ENCODE measurements at regions not wholly inside any gene's neighbourhood (a gene's known extent, or its start where the extent isn't known, plus 50 kb on each side); places are given as distances from the start of the nearest gene placed in this dataset.
"Not testable (repeated sequence)": the region's sequence is repeated elsewhere in the genome, so short reads cannot be mapped to it uniquely, and the experiment has no call there.

DNA sequence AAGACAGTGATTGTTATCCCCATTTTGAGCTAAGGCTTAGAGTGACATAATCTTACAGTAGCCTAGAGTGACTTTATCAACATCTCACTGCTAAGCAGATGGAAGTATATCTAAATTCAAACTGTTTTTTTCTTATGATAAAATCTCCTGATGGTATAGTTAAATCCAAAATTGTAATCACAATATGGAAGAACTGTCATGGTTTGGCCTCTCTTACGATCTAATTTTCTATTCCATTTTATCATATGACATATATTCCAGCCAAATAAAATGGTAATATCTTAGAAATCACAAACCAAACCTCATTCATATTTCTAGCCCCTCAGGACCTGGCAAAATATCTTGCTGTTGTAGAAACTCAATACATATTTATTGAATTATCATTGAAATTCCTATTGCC is 864.7 kb downstream of the SLC6A15 start:
- DNase-seq (ENCODE audit: low spot score) = no peak
- in situ Hi-C loops (cut with HindIII; ENCODE audit: low sequenced_read_pairs) = no loop called here

DNA sequence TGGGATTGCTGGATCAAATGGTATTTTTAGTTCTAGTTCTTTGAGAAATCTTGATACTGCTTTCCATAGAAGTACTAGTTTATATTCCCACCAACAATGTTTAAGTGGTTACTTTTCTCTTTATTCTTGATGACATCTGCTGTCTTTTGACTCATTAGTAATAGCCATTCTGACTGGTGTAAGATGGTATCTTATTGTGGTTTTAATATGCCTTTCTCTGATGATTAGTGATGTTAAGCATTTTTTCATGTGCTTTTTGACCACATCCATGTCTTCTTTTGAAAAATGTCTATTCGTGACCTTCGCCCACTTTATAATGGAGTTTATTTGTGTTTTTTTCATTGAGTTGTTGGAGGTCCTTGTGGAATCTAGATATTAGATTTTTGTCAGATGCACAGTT is 865.7 kb downstream of the SLC6A15 start:
- DNase-seq (ENCODE audit: low spot score) = no peak
- in situ Hi-C loops (cut with HindIII; ENCODE audit: low sequenced_read_pairs) = no loop called here

DNA sequence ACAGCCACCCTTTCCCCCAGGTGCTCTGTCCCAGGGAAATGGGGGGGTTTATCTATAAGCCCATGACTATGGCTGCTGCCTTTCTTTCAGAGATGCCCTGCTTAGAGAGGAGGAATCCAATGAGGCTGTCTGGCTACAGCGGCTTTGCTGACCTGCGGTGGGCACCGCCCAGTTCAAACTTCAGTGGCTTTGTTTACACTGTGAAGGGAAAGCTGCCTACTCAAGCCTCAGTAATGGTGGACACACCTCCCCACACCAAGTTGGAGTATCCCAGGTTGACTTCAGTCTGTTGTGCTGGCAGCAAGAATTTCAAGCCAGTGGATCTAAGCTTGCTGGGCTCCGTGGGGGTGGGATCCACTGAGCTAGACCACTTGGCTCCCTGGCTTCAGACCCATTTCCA is 869.2 kb downstream of the SLC6A15 start:
- no peak for DNase-seq (ENCODE audit: low spot score)
- in situ Hi-C loops (cut with HindIII; ENCODE audit: low sequenced_read_pairs) = no loop called here

DNA sequence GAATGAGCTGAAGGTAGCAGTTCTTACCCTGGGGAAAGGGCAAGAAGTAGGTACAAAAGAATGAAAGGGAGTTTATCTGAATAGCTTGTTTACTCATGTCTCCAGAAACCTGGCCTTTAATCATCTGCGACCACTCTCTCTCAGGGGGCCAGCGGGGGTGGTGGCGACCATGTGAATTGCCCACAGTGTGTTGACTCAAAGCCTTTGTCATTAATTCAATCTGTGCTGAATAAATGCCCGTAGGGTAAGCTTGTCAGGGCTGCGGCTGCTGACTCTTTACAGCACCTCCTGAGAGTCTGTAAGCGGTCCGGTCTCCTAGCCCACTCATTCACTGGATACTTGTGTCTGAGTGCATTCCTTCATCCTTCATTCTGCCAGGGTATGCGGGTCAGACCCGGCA is 874.4 kb downstream of the SLC6A15 start:
- DNase-seq (ENCODE audit: low spot score) = no peak
- in situ Hi-C loops (cut with HindIII; ENCODE audit: low sequenced_read_pairs) = no loop called here

DNA sequence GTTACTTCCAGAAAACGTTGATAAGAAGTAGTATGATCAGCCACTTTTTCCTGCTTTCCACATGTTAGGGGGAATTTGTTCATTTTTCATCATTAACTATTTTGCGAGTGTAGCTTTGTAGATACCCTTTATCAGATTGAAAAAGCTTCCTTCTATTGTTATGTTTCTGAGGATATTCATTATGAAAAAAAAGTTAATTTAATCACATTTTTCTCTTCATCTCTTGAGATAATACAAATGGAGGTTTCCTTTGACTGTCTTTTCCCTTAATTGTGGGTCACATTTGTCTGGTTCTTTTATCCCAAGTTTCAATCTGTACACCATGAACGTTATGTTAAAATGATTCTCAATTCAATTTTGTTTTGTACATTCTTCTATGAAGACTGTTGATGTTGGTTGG is 875.7 kb downstream of the SLC6A15 start:
- DNase-seq (ENCODE audit: low spot score) = no peak
- in situ Hi-C loops (cut with HindIII; ENCODE audit: low sequenced_read_pairs) = no loop called here

DNA sequence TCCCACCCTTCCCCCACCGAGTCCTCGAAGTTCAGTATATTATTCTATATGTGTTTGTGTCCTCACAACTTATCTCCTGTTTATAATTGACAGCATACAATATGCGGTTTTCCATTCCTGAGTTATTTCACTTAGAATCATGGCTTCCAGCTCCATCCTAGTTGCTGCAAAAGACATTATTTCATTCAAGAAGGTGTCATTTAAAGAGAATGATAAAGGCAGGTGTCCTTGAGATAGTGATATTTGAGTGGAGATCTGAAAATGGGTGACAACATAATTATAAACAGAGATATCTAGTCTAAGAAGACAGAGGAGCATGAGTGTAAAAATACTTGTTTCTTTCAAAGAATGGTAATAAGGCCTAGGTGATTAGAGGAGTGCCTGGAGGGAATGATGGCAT is 876.8 kb downstream of the SLC6A15 start:
- no peak for DNase-seq (ENCODE audit: low spot score)
- in situ Hi-C loops (cut with HindIII; ENCODE audit: low sequenced_read_pairs) = no loop called here

DNA sequence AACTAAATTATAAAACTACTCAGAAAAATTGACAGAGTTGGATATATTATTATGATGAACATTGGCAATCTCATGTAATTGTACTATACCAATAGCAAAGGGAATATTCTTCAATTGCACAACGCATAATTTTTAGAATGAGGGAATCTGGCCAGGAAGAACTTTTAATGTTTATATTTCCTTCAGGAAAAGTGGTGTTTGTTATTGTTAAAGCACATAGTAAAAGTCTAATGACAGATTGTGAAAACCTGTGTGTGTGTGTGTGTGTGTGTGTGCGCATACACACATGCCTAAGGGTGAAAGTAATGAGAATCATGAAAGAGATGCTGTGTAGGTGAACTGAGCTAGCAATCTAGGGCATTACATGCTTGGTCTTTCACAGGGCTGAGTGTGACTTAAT is 877.7 kb downstream of the SLC6A15 start:
- in situ Hi-C loops (cut with HindIII; ENCODE audit: low sequenced_read_pairs) = no loop called here
- no peak for DNase-seq (ENCODE audit: low spot score)

DNA sequence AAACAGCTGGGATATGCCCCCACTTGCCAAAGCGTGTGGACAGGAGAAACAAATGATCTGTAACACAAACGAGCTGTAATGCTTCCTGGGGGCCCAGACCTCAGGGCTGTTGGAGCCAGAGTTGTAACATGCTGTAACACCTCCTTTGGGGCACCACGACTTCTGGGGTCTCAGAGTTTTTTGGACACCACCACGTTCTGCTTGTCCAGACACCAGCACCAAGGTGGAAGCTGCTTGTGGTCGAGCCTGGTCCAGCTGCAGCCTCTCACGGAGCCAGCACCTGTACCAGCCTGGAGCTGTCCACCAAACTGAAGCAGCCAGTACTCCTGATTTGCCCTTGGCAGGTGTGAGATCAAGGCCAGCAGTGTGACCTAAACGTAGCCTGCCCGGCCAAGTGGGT is 879.4 kb downstream of the SLC6A15 start:
- no peak for DNase-seq (ENCODE audit: low spot score)
- in situ Hi-C loops (cut with HindIII; ENCODE audit: low sequenced_read_pairs) = no loop called here

DNA sequence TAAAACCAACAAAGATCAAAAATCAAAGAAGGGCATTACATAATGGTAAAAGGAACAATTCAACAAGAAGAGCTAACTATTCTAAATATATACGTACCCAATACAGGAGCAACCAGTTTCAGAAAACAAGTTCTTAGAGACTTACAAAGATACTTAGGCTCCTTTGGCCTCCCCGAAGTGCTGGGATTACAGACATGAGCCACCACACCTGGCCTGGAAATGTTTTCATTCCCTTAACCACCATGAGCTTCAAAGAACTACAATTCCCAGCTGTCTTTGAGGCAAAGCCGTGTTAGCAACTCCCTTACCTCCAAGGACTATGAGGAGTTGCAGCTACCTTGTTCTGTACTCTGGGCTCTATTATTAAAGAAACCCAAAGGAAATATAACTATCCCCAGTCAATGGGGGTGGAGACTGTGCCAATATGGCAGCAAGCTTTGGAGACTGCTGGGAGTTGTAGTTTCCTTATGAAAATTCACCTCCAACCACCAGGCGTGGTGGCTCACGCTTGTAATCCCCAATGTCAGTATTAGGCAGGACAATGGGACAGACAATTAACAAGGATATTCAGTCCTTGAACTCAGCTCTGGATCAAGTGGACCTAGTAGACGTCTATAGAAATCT is 893.9 kb downstream of the SLC6A15 start:
- in situ Hi-C loops (cut with HindIII; ENCODE audit: low sequenced_read_pairs); DNase-seq (ENCODE audit: low spot score): not testable (repeated sequence)

DNA sequence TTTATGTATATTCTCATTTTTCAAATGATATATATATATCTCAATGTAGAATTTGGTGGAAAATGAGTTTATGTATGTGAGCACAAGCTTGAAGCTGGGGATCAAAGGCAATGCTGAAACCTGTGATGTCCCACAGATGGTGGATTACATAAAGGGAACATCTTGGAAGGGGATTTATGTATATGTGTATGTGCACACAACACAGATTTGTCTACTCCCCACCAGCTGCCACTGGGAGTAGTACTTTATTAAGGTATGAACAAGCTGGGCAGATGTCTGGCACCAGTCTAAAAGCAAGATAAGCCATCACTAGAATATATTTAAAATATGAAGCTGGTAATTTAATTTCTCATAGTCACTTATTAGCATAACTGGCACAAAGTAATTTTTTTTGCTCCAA is 895.6 kb downstream of the SLC6A15 start:
- in situ Hi-C loops (cut with HindIII; ENCODE audit: low sequenced_read_pairs) = no loop called here
- DNase-seq (ENCODE audit: low spot score) = no peak

DNA sequence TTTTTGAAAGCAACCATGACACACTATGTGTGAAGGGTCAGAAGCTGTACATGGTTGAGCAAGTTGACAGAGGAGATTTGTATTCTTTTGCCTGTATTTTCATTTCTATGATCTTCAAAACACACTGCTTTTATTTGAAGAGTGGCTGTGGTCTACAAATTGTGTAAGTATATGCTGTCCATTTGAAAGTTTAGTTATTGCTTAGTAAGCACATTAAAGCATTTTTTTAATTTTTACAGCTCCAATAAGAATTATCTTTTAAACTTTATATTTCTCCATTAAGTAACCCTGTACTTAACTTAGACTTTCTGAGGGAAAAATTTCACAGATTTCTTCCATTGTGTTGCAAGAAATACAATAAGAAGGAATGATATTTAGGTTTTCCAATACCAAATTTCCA is 915.2 kb downstream of the SLC6A15 start:
- no peak for DNase-seq (ENCODE audit: low spot score)

DNA sequence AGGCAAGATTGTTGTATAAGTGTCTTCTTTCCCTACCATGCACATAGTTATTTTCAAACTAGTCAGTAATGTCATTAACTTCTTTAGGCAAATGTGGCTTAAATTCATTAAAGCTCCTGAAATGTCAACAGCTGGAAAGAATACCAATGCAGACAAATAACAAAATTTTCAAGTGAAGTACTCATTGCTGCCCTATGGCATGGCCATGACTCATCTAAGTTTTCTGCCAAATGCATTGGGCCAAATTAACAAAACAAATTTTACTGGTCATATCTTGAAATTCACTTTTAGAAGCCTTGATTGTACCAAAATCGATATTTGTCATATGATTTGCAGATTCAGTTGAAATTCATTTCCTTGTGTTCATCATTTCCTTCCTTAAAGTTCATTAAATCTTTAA is 915.9 kb downstream of the SLC6A15 start:
- in situ Hi-C loops (cut with HindIII; ENCODE audit: low sequenced_read_pairs) = no loop called here
- DNase-seq (ENCODE audit: low spot score) = no peak

More for the DNA sequence above, 915.2 kb downstream of the SLC6A15 start:
- in situ Hi-C loops (cut with HindIII; ENCODE audit: low sequenced_read_pairs) = no loop called here

DNA sequence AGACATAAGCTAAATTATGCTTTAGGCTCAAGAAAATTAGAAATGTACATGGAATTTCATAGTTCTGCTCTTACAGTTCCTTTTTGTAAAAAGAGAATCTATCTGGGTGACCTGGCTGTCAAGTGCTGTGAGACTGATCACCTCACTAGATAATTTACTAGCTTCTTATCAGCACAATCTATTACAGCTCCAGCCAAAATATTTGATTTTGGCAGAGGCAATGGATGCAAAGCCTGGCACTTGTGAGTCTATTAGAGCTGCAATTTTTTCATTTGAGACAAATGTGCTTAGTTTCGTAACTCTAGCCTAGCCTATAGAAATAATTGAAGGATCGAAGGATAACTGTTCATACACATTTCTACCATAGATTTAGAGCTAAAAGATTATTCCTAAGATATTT is 927.5 kb downstream of the SLC6A15 start:
- in situ Hi-C loops (cut with HindIII; ENCODE audit: low sequenced_read_pairs) = no loop called here
- no peak for DNase-seq (ENCODE audit: low spot score)

DNA sequence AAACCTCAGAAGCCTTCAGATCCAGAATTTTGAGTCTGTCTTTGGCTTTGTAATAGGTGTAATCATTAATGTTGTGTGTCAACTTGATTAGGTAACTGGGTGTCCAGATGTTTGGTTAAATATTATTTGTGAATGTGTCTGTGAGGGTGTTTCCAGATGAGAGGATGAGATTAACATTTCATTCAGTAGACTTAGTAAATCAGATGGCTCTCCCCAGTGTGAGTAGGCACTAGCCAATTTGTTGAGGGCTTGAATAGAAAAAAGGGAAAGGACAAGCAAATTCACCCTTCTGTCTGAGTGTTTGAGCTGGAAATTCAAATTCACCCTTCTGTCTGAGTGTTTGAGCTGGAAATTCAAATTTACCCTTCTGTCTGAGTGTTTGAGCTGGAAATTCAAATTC is 932.2 kb downstream of the SLC6A15 start:
- in situ Hi-C loops (cut with HindIII; ENCODE audit: low sequenced_read_pairs) = no loop called here
- DNase-seq (ENCODE audit: low spot score) = no peak

DNA sequence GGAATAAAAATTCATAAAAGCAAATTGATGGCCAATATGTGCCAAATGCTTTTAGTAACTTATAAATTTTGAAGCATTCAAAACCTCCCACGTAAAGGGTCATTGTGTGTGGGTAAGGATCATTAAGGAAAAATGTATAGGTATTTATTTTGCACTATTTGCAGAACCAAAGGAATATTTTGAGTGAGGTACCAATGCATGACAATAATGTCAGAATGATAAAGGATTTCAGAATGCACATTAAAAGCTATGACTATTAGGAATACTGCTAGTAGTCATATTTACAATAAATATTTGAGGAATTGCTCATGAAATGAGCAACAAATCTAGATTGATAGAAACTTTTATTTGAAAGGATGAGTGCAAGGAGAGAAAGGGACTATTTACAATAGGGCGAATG is 932.8 kb downstream of the SLC6A15 start:
- DNase-seq (ENCODE audit: low spot score) = no peak
- in situ Hi-C loops (cut with HindIII; ENCODE audit: low sequenced_read_pairs) = no loop called here

DNA sequence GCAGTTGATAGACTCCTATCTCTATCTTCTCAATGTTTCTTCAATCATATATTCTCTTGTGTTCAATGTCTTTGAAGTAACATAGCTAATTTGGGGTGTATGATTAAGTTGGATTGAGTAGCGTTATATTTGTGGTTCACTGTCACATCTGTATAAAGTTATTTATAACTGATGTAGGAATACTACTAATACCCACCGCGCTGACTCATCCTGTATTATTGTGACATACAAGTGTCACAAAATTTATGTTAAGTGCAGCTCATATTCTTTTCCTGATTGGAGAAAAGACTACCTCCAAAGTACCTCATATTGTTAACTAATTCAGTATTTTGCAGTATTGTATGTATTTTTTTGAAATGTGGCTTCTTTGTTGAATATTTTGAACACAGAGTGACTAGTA is 940.8 kb downstream of the SLC6A15 start:
- in situ Hi-C loops (cut with HindIII; ENCODE audit: low sequenced_read_pairs) = no loop called here
- DNase-seq (ENCODE audit: low spot score) = no peak

DNA sequence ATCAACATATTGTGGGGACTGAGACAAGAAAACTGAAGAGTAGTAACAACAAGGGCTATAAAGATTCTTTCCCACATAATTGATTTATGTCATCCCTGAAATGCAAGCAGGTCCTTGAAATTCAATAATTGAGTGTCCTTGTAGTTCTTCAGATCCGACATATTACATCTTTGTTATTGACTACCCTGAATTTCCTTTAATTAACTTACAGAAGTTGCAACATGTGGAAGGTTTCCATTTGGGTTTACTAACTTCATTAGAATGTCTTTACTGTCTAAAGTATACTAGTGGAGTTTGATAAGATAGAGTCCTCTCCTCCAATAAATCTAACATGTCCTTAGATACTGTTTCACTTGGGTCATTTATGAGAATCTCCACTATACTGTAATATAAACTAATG is 951.8 kb downstream of the SLC6A15 start:
- DNase-seq (ENCODE audit: low spot score) = no peak
- in situ Hi-C loops (cut with HindIII; ENCODE audit: low sequenced_read_pairs) = no loop called here

DNA sequence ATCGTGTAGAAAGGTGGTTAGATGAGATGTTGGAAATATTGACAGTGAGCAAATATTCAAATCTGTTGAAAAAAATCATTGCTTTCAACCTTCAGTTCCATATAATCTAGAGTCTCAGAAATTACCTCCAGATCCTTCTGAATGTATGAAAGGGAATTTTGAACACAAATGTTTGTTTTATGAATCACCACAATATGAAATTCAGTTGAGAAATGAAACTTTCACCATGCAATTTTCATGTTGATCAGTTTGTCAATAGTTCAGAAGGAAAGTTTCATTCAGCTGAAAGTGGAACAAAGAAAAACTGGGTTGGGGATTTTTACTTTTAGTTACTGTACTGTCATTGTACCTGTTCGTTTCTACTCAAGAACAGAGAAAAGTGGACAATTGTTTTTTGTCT is 953.6 kb downstream of the SLC6A15 start:
- DNase-seq (ENCODE audit: low spot score) = no peak
- in situ Hi-C loops (cut with HindIII; ENCODE audit: low sequenced_read_pairs) = no loop called here

DNA sequence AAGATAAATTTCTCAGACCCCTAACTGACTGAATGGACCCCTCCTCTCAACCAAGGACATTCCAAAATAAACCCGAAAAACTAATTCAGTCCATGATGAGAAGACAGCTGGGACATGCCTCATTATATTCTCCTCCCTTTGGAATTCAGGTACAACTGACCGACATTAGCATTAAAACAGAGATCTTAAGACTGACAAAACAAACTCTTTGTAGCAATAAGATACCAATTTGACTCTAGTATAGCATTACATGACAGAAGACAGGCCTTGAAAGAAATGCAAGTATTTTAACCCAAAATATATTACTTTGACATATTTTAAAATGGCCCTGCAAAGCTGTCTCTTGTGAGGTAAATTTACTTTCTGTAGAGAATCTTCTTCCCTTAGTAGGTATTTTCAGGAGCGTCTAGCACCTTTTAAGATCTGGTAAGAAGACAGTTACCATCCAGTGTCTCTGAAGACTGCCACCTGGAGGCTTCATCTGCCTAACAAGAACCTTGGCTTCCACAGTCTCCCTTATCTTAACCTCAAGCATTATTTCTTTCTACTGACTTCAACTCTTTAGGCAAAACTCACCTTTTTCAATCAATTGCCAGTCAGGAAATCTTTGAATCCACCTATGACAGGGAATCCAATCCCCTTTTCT is 957.5 kb downstream of the SLC6A15 start:
- in situ Hi-C loops (cut with HindIII; ENCODE audit: low sequenced_read_pairs) = no loop called here
- DNase-seq (ENCODE audit: low spot score) = no peak

DNA sequence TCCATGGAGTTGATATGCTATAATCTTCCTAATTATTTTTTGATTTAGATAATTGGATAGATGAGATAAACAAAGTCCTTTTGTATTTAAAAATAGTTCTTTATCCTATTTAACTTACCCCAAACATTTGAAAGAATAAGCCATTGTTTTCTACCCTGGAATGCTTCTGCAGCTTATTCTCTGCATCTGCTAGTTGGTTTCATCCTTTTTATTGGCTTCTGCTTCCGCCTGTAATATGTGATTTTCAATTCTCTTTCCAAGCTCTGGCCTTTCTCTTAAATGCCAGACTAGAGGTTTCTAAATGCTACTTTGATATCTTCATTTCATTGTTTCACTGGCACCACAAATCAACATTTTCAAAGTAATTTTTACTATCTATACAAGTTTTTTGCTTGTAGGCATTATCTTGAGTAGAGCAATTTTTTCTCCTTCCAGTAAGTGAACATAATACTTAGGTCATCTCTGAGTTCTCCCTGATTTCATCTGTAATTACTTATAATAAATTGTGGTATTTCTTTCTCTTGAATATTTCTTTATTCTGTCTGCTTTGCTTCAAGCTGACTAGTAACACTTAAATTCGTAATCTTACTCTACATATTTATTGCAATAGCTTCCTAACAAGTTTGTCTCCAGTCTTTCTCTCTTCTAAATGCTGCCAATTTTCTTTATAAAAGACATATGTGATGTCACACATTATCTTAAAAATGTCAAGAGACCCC is 958.4 kb downstream of the SLC6A15 start:
- DNase-seq (ENCODE audit: low spot score) = no peak
- in situ Hi-C loops (cut with HindIII; ENCODE audit: low sequenced_read_pairs) = no loop called here

DNA sequence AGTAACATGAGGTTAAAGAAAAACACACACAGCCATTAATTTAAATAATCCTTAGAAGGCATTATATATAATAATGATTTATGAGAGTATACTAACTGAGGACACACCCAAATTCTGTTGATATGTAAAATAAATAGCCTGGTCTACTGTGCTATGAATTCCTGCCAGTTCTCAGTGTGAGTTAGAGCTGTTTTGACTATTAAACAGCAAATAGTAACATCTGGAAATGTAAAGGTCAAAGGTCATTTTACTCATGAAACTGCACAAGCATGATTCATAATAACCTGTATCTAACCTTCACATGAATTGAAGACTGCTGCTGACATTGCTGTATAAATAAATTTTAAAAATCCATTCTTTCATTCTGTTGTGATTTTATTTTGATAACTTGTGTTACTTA is 966.7 kb downstream of the SLC6A15 start:
- no peak for DNase-seq (ENCODE audit: low spot score)
- in situ Hi-C loops (cut with HindIII; ENCODE audit: low sequenced_read_pairs) = no loop called here

Measured in G401 (cell line).